Activated CD4-positive, alpha-beta memory T cell treated with anti-CD3 and anti-CD28 coated beads for 36 hours (primary cell): ENCODE measurements at regions not wholly inside any gene's neighbourhood (a gene's known extent, or its start where the extent isn't known, plus 50 kb on each side); places are given as distances from the start of the nearest gene placed in this dataset.

Source experiments
- CTCF ChIA-PET: fragments of 350-600 bp; sonication (Branson Sonifier 250); formaldehyde crosslinking; loops from one replicate; lab custom pipeline; 2021; ENCODE audit warnings: antibody characterized with exemption, inconsistent platforms; lab: Charles Lee
- POLR2A ChIA-PET: fragments of 350-600 bp; sonication (Branson Sonifier 250); formaldehyde crosslinking; loops from one replicate; lab custom pipeline; 2021; ENCODE audit warnings: antibody characterized with exemption; lab: Charles Lee
- DNase-seq: peaks from one replicate; pipeline ENCODE4 v3.0.0-alpha.2; 2020
- H3K27ac Mint-ChIP-seq: one replicate; pipeline ENCODE4 v1.8.0; 2021; ENCODE audit warnings: mixed read lengths
- H3K27me3 Mint-ChIP-seq: one replicate; pipeline ENCODE4 v1.8.0; 2021; ENCODE audit warnings: mixed read lengths
- H3K36me3 Mint-ChIP-seq: one replicate; pipeline ENCODE4 v1.8.0; 2021; ENCODE audit warnings: mixed read lengths
- H3K4me1 Mint-ChIP-seq: one replicate; pipeline ENCODE4 v1.8.0; 2021; ENCODE audit warnings: low read depth, mixed read lengths
- H3K4me3 Mint-ChIP-seq: one replicate; pipeline ENCODE4 v1.8.0; 2021; ENCODE audit warnings: mild to moderate bottlenecking, mixed read lengths
- H3K9me3 Mint-ChIP-seq: one replicate; pipeline ENCODE4 v1.8.0; 2021; ENCODE audit warnings: mixed read lengths
- intact Hi-C: fragments of 100-400 bp; cut with micrococcal nuclease; formaldehyde crosslinking; loops from one replicate; pipeline ENCODE4 v1.15.1; 2023

GRCh38 chr6:40722091-40722490 lies 134.9 kb upstream of the LRFN2 start:
- H3K4me3 Mint-ChIP-seq = no peak overlapping the region
- CTCF ChIA-PET = no interaction called here
- H3K27ac Mint-ChIP-seq = no peak overlapping the region
- no peaks in the 10 kb centered on the region for H3K9me3 Mint-ChIP-seq
- POLR2A ChIA-PET = no interaction called here
- no peak for DNase-seq
- peaks cover 6% of the 10 kb centered on the region for H3K4me1 Mint-ChIP-seq
- H3K36me3 Mint-ChIP-seq = no peaks in the 10 kb centered on the region
- intact Hi-C loops = no loop called here
- no peaks in the 10 kb centered on the region for H3K27me3 Mint-ChIP-seq

GRCh38 chr6:40721271-40721952 lies 134.2 kb upstream of the LRFN2 start:
- H3K4me1 Mint-ChIP-seq = peaks cover 6% of the 10 kb centered on the region
- H3K9me3 Mint-ChIP-seq = no peaks in the 10 kb centered on the region
- H3K4me3 Mint-ChIP-seq = no peak overlapping the region
- ChIA-PET CTCF (no interaction called here), POLR2A (no interaction called here)
- H3K27me3 Mint-ChIP-seq = no peaks in the 10 kb centered on the region
- H3K36me3 Mint-ChIP-seq = no peaks in the 10 kb centered on the region
- intact Hi-C loops = no loop called here
- DNase-seq = no peak
- no peak overlapping the region for H3K27ac Mint-ChIP-seq

- CTCF ChIA-PET = no interaction called here
- DNase-seq = no peak
- intact Hi-C loops = no loop called here
- no peaks in the 10 kb centered on the region for H3K27me3 Mint-ChIP-seq
- POLR2A ChIA-PET = no interaction called here
- H3K4me1 Mint-ChIP-seq = peaks cover 6% of the 10 kb centered on the region
- H3K9me3 Mint-ChIP-seq = no peaks in the 10 kb centered on the region
- H3K27ac Mint-ChIP-seq = no peak overlapping the region
- H3K4me3 Mint-ChIP-seq = no peak overlapping the region
- no peaks in the 10 kb centered on the region for H3K36me3 Mint-ChIP-seq
Measured at GRCh38 chr6:40720375-40720748, 133.2 kb upstream of the LRFN2 start.

GRCh38 chr6:40719671-40720374 lies 132.7 kb upstream of the LRFN2 start:
- Mint-ChIP-seq H3K36me3 (no peaks in the 10 kb centered on the region), H3K4me3 (no peak overlapping the region), H3K4me1 (peaks cover 6% of the 10 kb centered on the region), H3K27me3 (no peaks in the 10 kb centered on the region), H3K27ac (no peak overlapping the region), H3K9me3 (no peaks in the 10 kb centered on the region)
- no peak for DNase-seq
- CTCF ChIA-PET = no interaction called here
- POLR2A ChIA-PET = no interaction called here
- intact Hi-C loops = no loop called here

GRCh38 chr6:40718401-40718800 lies 131.2 kb upstream of the LRFN2 start:
- CTCF ChIA-PET = no interaction called here
- H3K4me3 Mint-ChIP-seq = no peak overlapping the region
- H3K36me3 Mint-ChIP-seq = no peaks in the 10 kb centered on the region
- peaks cover 6% of the 10 kb centered on the region for H3K4me1 Mint-ChIP-seq
- no peak overlapping the region for H3K27ac Mint-ChIP-seq
- H3K27me3 Mint-ChIP-seq = no peaks in the 10 kb centered on the region
- no peak for DNase-seq
- no peaks in the 10 kb centered on the region for H3K9me3 Mint-ChIP-seq
- POLR2A ChIA-PET = no interaction called here
- intact Hi-C loops = no loop called here

- no peak for DNase-seq
- intact Hi-C loops = no loop called here
- Mint-ChIP-seq H3K4me1 (peaks cover 6% of the 10 kb centered on the region), H3K36me3 (no peaks in the 10 kb centered on the region), H3K9me3 (no peaks in the 10 kb centered on the region), H3K27me3 (no peaks in the 10 kb centered on the region), H3K27ac (no peak overlapping the region), H3K4me3 (no peak overlapping the region)
- POLR2A ChIA-PET = no interaction called here
- CTCF ChIA-PET = no interaction called here
Measured at GRCh38 chr6:40717411-40718057, 130.4 kb upstream of the LRFN2 start.

- Mint-ChIP-seq H3K9me3 (no peaks in the 10 kb centered on the region), H3K27me3 (no peaks in the 10 kb centered on the region), H3K4me3 (no peak overlapping the region), H3K4me1 (peaks cover 6% of the 10 kb centered on the region), H3K27ac (no peak overlapping the region), H3K36me3 (no peaks in the 10 kb centered on the region)
- no peak for DNase-seq
- intact Hi-C loops = no loop called here
- CTCF ChIA-PET = no interaction called here
- POLR2A ChIA-PET = no interaction called here
Measured at GRCh38 chr6:40715570-40716403, 128.6 kb upstream of the LRFN2 start.

- Mint-ChIP-seq H3K9me3 (no peaks in the 10 kb centered on the region), H3K4me3 (no peak overlapping the region), H3K27ac (no peak overlapping the region), H3K4me1 (peaks cover 5% of the 10 kb centered on the region), H3K27me3 (no peaks in the 10 kb centered on the region), H3K36me3 (no peaks in the 10 kb centered on the region)
- CTCF ChIA-PET = no interaction called here
- DNase-seq = no peak
- intact Hi-C loops = no loop called here
- POLR2A ChIA-PET = no interaction called here
Measured at GRCh38 chr6:40714576-40715564, 127.7 kb upstream of the LRFN2 start.

GRCh38 chr6:40714143-40714542 lies 127.0 kb upstream of the LRFN2 start:
- Mint-ChIP-seq H3K36me3 (no peaks in the 10 kb centered on the region), H3K9me3 (no peaks in the 10 kb centered on the region), H3K27me3 (no peaks in the 10 kb centered on the region), H3K4me1 (no peaks in the 10 kb centered on the region), H3K27ac (no peak overlapping the region), H3K4me3 (no peak overlapping the region)
- no peak for DNase-seq
- intact Hi-C loops = no loop called here
- CTCF ChIA-PET = no interaction called here
- POLR2A ChIA-PET = no interaction called here

- CTCF ChIA-PET = no interaction called here
- Mint-ChIP-seq H3K4me3 (no peak overlapping the region), H3K36me3 (no peaks in the 10 kb centered on the region), H3K27me3 (no peaks in the 10 kb centered on the region), H3K9me3 (no peaks in the 10 kb centered on the region), H3K27ac (no peak overlapping the region), H3K4me1 (no peaks in the 10 kb centered on the region)
- POLR2A ChIA-PET = no interaction called here
- DNase-seq = no peak
- intact Hi-C loops = no loop called here
Measured at GRCh38 chr6:40713002-40713719, 126.0 kb upstream of the LRFN2 start.
